ENCODE measurements at regions not wholly inside any gene's neighbourhood (a gene's known extent, or its start where the extent isn't known, plus 50 kb on each side); places are given as distances from the start of the nearest gene placed in this dataset.

GRCh38 chr11:82465481-82465880 is 268.2 kb downstream of the FAM181B start:
- no peak overlapping the region for H3K4me3 ChIP-seq (replicated peaks; ENCODE audit: low read depth, low read length)
- no peak for DNase-seq (ENCODE audit: low read depth)

GRCh38 chr11:82462608-82463242 is 270.9 kb downstream of the FAM181B start:
- no peak overlapping the region for H3K4me3 ChIP-seq (replicated peaks; ENCODE audit: low read depth, low read length)
- TF ChIP-seq, protein P1, sequence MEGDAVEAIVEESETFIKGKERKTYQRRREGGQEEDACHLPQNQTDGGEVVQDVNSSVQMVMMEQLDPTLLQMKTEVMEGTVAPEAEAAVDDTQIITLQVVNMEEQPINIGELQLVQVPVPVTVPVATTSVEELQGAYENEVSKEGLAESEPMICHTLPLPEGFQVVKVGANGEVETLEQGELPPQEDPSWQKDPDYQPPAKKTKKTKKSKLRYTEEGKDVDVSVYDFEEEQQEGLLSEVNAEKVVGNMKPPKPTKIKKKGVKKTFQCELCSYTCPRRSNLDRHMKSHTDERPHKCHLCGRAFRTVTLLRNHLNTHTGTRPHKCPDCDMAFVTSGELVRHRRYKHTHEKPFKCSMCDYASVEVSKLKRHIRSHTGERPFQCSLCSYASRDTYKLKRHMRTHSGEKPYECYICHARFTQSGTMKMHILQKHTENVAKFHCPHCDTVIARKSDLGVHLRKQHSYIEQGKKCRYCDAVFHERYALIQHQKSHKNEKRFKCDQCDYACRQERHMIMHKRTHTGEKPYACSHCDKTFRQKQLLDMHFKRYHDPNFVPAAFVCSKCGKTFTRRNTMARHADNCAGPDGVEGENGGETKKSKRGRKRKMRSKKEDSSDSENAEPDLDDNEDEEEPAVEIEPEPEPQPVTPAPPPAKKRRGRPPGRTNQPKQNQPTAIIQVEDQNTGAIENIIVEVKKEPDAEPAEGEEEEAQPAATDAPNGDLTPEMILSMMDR (IDR thresholded peaks at IDR 0.05; ENCODE audit: low read length, missing control alignments): no peak
- DNase-seq (ENCODE audit: low read depth): no peak

More at GRCh38 chr11:82465481-82465880, 268.2 kb downstream of the FAM181B start:
- TF ChIP-seq, protein P1 (IDR thresholded peaks at IDR 0.05; ENCODE audit: low read length, missing control alignments): no peak

DNA sequence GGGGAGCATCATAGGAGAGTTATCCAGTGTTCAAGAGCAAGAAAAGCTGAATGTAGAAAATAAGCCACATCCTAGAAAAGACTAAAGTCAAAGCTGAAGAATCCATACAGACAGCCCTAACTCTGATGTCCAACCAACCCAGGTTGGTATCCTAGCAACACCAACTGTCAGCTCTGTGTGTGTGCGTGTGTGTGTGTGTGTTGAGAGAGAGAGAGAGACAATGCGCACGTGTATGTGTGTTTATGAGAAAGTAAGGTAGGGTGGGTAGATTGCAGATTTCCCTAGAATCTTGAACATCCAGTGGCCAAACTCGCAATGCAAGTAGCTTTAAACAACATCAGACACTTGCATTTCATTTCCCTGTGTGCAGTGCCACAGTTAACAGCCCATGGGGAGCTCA is 274.9 kb downstream of the FAM181B start:
- TF ChIP-seq, protein P1 (IDR thresholded peaks at IDR 0.05; ENCODE audit: low read length, missing control alignments): no peak
- no peak overlapping the region for H3K4me3 ChIP-seq (replicated peaks; ENCODE audit: low read depth, low read length)
- DNase-seq (ENCODE audit: low read depth): no peak

- no peak for DNase-seq (ENCODE audit: low read depth)
- H3K4me3 ChIP-seq (replicated peaks; ENCODE audit: low read depth, low read length): no peak overlapping the region
- TF ChIP-seq, protein P1 (IDR thresholded peaks at IDR 0.05; ENCODE audit: low read length, missing control alignments): no peak
These were observed 275.5 kb downstream of the FAM181B start for GRCh38 chr11:82458147-82458546.

DNA sequence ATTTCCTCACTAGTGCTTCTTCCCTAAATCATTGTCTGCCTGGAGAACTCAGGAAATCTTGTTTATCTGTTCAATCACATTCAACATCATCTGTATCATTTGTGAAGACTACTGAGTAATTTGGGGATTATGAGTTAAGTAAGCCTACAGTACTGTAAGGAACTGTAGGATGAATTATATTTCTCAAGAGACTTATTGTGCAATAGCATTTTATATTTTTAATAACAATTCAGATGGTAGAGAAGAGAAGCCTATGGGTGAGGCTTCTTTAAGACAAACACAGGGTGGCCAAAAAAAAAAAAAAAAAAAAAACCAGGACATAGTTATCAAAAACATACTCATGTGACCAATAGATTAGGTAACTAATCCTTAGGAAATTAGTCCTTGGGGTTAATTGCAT is 282.7 kb downstream of the FAM181B start:
- H3K4me3 ChIP-seq (replicated peaks; ENCODE audit: low read depth, low read length): no peak overlapping the region
- no peak for DNase-seq (ENCODE audit: low read depth)
- TF ChIP-seq, protein P1 (IDR thresholded peaks at IDR 0.05; ENCODE audit: low read length, missing control alignments): no peak

GRCh38 chr11:82406611-82407010 is 327.1 kb downstream of the FAM181B start:
- H3K4me3 ChIP-seq (replicated peaks; ENCODE audit: low read depth, low read length): no peak overlapping the region
- TF ChIP-seq, protein P1 (IDR thresholded peaks at IDR 0.05; ENCODE audit: low read length, missing control alignments): no peak
- no peak for DNase-seq (ENCODE audit: low read depth)

DNA sequence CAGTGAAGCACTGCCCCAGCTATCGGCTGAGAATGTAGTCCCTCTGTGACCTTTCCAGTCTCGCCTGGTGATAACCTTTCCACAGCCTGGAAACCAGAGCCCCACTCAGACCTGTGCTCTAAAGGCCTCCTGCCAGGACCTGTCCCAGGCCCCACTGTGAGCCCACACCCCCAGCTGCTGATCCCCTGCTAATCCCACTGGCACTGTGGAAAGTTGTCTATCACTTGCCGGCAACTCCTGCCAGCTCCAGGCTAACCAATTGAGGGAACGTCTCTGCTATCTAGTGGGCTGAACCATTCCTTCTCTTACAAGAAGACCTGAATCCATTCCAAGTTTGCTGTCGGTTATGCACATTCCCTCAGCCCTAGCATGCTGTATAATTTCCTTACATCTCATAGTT is 328.2 kb downstream of the FAM181B start:
- H3K4me3 ChIP-seq (replicated peaks; ENCODE audit: low read depth, low read length): no peak overlapping the region
- DNase-seq (ENCODE audit: low read depth): no peak
- TF ChIP-seq, protein P1 (IDR thresholded peaks at IDR 0.05; ENCODE audit: low read length, missing control alignments): no peak
